ENCODE measurements at regions not wholly inside any gene's neighbourhood (a gene's known extent, or its start where the extent isn't known, plus 50 kb on each side); places are given as distances from the start of the nearest gene placed in this dataset.
"Not testable (repeated sequence)": the region's sequence is repeated elsewhere in the genome, so short reads cannot be mapped to it uniquely, and the experiment has no call there.

- not testable (repeated sequence) for TF ChIP-seq CTCF (conservative IDR thresholded peaks at IDR 0.05; ENCODE audit: low read length); EZH2phosphoT487 (IDR thresholded peaks at IDR 0.05; ENCODE audit: borderline replicate concordance, low read depth, low read length)
Measured at GRCh38 chr3:160102001-160102400, 113.4 kb downstream of the IL12A start.
